HuH-7.5 (cell line): ENCODE measurements at regions not wholly inside any gene's neighbourhood (a gene's known extent, or its start where the extent isn't known, plus 50 kb on each side); places are given as distances from the start of the nearest gene placed in this dataset.
"Not testable (repeated sequence)": the region's sequence is repeated elsewhere in the genome, so short reads cannot be mapped to it uniquely, and the experiment has no call there.

ENCODE experiments used
- DNase-seq: peaks from one replicate; pipeline ENCODE4 v3.0.0; 2011; ENCODE audit warnings: low spot score

DNA sequence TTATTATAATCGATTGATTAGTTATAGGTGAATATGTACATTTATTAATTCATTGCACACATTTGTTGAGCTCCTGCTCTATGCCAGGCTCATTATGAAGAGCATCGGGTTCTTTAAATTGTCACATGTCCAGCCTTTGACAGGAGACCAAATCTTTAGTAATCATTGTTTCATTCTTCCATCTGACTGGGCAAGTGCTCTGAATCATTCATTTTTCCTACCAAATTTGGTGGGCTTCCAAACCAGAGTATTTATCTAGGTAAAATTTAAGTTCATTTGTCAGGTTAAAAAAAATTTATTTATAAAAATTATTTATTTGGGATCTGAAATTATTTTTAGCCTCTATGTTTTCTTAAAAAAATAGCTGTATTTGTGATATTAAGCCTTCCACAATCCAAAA is 404.9 kb upstream of the MMS22L start:
- no peak for DNase-seq

GRCh38 chr6:97689078-97689754 is 406.2 kb upstream of the MMS22L start:
- no peak for DNase-seq

DNA sequence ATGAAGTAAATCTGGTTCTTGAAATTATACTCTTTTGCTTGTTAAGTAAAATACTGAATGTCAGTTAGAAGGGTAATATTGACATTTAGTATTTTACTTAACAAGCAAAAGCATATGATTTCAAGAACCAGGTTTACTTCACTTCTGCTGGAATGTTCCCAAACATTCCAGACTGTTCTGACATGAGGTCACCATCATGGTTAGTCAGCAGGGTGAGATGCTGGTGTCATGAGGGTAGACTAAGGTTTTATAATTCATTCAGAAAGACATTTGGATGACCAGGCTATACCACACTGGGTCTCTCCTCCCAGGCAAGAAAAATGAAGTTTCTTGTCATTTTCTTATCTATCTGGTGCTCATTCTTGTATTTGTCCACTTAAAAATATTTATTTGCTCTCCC is 414.4 kb upstream of the MMS22L start:
- no peak for DNase-seq

- no peak for DNase-seq
Observed at GRCh38 chr6:97701801-97702200, 418.8 kb upstream of the MMS22L start.

DNA sequence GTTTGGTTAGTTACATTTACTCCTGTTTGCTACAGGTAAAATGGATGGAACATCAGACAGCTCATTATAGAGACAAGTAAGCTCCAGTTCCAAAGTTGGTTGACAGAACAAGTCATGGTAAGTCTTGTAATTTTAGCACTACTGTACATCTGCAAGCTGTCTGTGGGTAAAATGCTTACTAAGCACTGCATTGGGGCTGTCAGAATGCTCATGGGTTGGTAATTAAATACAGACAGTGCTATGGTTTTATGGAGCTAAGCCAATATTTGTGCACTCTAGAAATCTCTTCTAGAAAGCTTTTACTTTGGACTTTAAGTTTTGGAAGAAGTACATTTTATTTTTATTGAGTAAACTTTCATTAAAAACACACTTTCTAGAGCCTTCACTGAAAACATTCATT is 419.2 kb upstream of the MMS22L start:
- DNase-seq: no peak

DNA sequence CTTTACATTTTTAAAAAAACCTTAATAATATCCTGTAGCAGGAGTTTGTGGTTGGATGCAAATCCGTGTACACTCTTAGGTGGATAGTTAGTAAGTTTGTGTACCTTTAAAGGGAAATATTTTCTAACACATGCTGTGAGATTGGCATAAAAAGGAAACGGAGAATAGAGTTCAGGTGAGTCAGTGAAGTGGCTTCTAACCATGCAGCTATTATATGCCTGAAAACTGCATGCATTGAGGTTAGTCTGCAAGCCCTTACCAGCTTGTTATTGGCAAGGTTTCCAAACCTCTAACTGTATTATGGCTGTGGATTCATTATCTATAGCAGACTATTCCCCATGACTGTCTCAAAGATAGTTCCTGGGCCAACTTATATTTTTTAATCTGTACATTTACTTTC is 420.6 kb upstream of the MMS22L start:
- no peak for DNase-seq

DNA sequence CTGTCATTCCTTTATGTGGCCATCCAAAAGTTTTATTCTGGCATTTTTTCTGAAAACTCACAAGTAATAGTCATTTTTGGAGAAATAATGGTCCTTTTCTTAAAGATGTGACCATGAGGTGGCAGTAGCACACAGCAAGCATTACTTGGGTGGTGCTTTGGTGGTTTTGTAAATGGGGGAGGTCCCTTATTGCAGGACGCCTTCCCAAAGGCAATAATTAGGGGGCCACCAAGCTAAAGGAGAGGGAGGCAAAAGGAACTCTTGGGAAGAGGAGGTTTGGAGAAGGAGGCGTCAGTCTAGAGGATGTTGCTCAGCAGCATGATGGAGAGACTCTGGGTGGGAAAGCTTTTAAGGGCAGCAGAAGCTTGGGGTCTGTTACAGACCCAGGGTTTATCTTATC is 422.6 kb upstream of the MMS22L start:
- no peak for DNase-seq

- no peak for DNase-seq
Observed at GRCh38 chr6:97712751-97713150, 429.7 kb upstream of the MMS22L start.

- DNase-seq: no peak
Observed at GRCh38 chr6:97714772-97715171, 431.8 kb upstream of the MMS22L start.

GRCh38 chr6:97717086-97717485 is 434.1 kb upstream of the MMS22L start:
- no peak for DNase-seq

GRCh38 chr6:97726378-97726777 is 443.4 kb upstream of the MMS22L start:
- DNase-seq: no peak

DNA sequence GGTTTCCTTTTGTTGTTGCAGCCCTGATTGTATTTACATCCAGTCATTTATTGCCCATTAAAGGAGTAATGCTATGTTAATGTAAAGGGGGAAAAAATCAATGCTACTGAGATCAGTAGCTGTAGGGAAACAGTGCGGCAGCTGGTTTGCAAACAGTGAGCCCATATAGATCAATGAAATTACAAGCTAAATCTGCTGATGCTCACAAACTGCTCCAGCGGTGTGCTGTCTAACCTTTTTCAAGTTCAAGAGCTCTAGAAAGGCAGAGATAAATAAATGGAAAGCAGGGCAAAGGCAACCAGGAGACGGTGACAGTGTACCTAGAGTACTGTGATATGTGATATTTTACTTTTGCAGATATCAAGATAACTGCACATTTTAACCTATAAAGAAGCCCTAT is 449.0 kb upstream of the MMS22L start:
- DNase-seq: no peak

DNA sequence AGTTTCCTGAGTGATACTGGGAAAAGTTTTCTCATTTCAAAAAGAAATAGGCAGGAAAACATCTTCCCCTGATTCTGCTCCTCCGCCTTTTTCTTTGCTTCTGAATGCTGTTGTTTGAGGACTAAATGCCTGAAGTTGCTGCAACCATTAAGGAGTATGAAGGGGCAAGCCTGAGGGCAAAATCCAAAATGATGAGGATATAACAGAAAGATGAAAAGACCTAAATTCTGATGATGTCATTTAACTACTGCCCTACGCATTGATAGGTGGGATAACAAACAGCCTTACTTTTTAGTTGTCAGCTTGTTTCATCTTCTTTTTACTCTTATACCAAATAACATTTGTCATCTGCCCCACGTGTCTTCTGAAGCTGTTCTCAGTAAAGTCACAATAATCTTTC is 474.6 kb upstream of the MMS22L start:
- DNase-seq: no peak

GRCh38 chr6:97765461-97765860 is 482.4 kb upstream of the MMS22L start:
- no peak for DNase-seq

- no peak for DNase-seq
Observed at GRCh38 chr6:97771372-97771771, 488.4 kb upstream of the MMS22L start.

DNA sequence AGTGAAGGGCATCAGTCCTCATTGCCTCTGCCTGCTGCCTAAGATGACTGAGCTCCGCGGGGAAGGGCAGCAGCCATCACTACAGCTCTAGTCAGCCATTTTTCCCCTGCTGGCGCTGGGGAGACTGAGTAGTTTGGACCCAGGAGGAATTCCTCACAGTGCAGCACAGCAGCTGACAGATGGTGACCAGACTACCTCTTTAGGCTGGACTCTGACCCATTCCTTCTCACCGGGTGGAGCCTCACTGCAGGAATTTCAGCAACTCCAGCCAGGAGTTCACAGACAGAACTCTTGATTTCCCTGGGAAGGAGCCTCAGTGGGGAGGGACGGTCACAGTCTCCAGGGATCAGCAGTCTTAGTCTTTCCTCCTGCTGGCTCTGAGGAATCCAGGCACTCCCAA is 492.0 kb upstream of the MMS22L start:
- no peak for DNase-seq

- DNase-seq: no peak
Observed at GRCh38 chr6:97778290-97779038, 495.4 kb upstream of the MMS22L start.

- DNase-seq: not testable (repeated sequence)
Observed at GRCh38 chr6:97779039-97779766, 496.2 kb upstream of the MMS22L start.

DNA sequence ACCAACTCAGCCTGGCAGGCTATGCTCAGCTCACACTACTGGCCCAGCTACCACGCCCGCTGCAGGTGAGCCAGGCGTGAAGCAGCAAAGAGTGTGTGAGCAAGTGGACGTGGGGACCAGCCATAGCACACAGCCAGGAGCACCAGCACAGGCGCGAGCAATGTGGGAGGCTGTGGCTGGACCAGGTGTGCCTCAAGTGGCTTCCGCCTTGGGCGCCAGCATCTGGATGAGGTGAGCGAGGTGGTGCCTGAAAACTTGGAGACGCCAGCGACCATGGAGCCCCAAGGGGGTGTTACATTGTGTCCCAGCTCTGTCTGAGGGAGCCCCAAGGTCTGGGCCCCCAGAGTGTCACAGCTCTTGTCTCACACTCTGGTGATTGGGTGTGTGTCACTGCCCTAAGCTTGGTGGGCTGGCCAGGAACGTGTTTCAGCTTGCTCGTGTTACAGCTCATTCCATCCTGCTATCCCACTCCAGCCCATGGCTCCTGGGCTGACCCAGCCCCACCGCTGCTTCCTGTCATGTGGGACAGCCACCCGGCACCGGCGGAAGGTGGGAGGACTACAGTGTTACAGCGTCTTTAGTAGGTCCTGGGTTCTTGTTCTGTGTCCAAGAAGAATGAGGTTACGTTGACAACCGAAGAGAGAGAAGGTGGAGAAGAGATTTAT is 508.0 kb upstream of the MMS22L start:
- DNase-seq: no peak

DNA sequence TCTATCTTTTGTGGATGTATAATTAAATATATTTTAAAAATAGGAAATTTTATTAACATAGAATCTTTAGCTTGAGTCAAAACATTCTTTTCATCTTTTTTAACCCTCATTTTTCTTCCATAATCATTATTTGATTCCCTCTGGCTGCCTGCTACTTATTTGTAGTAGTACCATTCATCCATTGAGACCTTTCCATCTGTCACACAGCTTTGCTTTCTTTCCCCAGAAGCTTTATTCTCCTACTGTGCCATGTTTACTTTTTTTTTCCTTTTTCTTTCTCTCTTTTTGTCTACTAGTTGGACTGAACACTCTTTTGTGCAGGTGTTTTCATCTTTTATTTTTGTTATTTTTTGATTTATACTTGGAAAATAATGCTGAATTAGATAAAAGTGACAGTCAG is 522.6 kb upstream of the MMS22L start:
- DNase-seq: no peak

- DNase-seq: no peak
Observed at GRCh38 chr6:97812940-97813339, 529.9 kb upstream of the MMS22L start.

DNA sequence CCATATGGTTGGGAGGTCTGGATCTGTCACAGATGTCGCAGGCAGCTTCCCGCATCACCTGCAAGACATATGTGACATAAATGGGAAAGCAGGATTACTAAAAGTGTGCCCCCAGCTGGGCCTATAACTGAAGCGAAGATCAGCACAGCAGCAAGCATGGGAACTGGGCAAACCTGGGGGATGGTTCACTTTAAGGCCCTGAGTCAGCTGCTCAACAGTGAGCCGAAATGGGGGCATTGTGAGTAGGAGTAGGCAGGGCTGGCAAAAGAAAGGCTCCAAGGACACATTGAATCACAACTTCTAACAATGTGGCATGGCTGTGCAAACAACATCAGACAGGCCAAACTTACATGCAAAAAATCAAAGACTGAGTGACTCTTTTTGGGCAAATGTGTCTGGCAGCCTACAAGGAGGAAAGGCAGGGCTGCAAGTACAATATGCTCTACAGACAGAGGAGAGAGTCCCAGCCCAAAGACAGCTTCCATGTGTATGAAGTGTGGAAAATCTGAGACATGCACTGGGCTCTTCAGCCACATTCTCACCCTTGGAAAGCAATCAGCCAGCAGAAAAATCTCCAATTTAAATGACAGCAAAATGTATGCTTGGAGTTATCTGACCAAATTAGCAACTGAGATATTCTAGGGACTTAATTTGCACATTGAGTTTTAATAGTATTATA is 531.0 kb upstream of the MMS22L start:
- DNase-seq: no peak
